CD4-positive, alpha-beta T cell (primary cell): ENCODE measurements at regions not wholly inside any gene's neighbourhood (a gene's known extent, or its start where the extent isn't known, plus 50 kb on each side); places are given as distances from the start of the nearest gene placed in this dataset.

ENCODE experiments used
- ATAC-seq: fragments of 200-7000 bp; cut with Tn5 transposase; one replicate; pipeline ENCODE4 v1.10.0; 2022; ENCODE audit warnings: mild to moderate bottlenecking; ENCODE audit not compliant: poor library complexity
- CTCF ChIA-PET: fragments of 350-600 bp; sonication (Branson Sonifier 250); formaldehyde crosslinking; loops from one replicate; lab custom pipeline; 2021; ENCODE audit warnings: antibody characterized with exemption, inconsistent platforms; lab: Charles Lee
- POLR2A ChIA-PET: fragments of 350-600 bp; sonication (Branson Sonifier 250); formaldehyde crosslinking; loops from one replicate; lab custom pipeline; 2021; ENCODE audit warnings: antibody characterized with exemption, inconsistent platforms; lab: Charles Lee
- DNase-seq, 14 experiments: peaks; one replicate each; pipeline ENCODE4 v3.0.0-alpha.2; 2013 to 2020; ENCODE audit warnings: mixed read lengths in 2 of 14
- H3K27ac ChIP-seq, 2 donors: one replicate each; pipeline versions ENCODE4 v1.5.1 to v1.7.0; 2013; ENCODE audit warnings: low read length in 2 of 2, low read depth in 1 of 2, mild to moderate bottlenecking in 1 of 2
- H3K27me3 ChIP-seq, 2 experiments: 1 replicate in 1 of 2; 2 replicates in 1 of 2; pipeline versions ENCODE4 v1.6.1 to v1.7.0; 2013; ENCODE audit warnings: low read length in 2 of 2, control low read depth in 1 of 2, mild to moderate bottlenecking in 1 of 2, moderate library complexity in 1 of 2; ENCODE audit not compliant: insufficient read depth in 2 of 2, control insufficient read depth in 1 of 2
- H3K36me3 ChIP-seq: one replicate; pipeline ENCODE4 v1.6.1; 2013; ENCODE audit warnings: low read length, control low read depth; ENCODE audit not compliant: insufficient read depth
- H3K4me1 ChIP-seq: one replicate; pipeline ENCODE4 v1.6.1; 2013; ENCODE audit warnings: low read length, control low read depth; ENCODE audit not compliant: insufficient read depth
- H3K4me3 ChIP-seq: one replicate; pipeline ENCODE4 v1.5.1; 2013; ENCODE audit warnings: mild to moderate bottlenecking, low read length, moderate library complexity
- H3K9me3 ChIP-seq, 2 experiments: 1 replicate in 1 of 2; 2 replicates in 1 of 2; pipeline versions ENCODE4 v1.6.1 to v1.7.0; 2013; ENCODE audit warnings: low read length in 2 of 2, mild to moderate bottlenecking in 2 of 2, control low read depth in 1 of 2, moderate library complexity in 1 of 2; ENCODE audit not compliant: control insufficient read depth in 1 of 2, insufficient read depth in 1 of 2
- H3K27ac Mint-ChIP-seq: one replicate; pipeline ENCODE4 v1.8.0; 2020; ENCODE audit warnings: mixed read lengths
- H3K27me3 Mint-ChIP-seq: one replicate; pipeline ENCODE4 v1.8.0; 2021; ENCODE audit warnings: mixed read lengths
- H3K36me3 Mint-ChIP-seq: one replicate; pipeline ENCODE4 v1.8.0; 2021; ENCODE audit warnings: low read depth, mixed read lengths
- H3K4me1 Mint-ChIP-seq: one replicate; pipeline ENCODE4 v1.8.0; 2021; ENCODE audit warnings: low read depth, mixed read lengths
- H3K4me3 Mint-ChIP-seq: one replicate; pipeline ENCODE4 v1.8.0; 2020; ENCODE audit warnings: mild to moderate bottlenecking, mixed read lengths
- H3K9me3 Mint-ChIP-seq: one replicate; pipeline ENCODE4 v1.8.0; 2020; ENCODE audit warnings: mixed read lengths
- intact Hi-C, 2 experiments: fragments of 100-400 bp; cut with DNase I in 1 of 2; cut with micrococcal nuclease in 1 of 2; formaldehyde crosslinking; loops; one replicate each; pipeline versions ENCODE4 v1.15.1 to v1.9.0; 2023 to 2025; cut with DNase I, micrococcal nuclease
- TF ChIP-seq, protein P1 (sequence below): fragments of 200-600 bp; IDR thresholded peaks from one replicate; pipeline ENCODE4 v1.8.0; 2022; ENCODE audit warnings: antibody characterized with exemption, mild to moderate bottlenecking

DNA sequence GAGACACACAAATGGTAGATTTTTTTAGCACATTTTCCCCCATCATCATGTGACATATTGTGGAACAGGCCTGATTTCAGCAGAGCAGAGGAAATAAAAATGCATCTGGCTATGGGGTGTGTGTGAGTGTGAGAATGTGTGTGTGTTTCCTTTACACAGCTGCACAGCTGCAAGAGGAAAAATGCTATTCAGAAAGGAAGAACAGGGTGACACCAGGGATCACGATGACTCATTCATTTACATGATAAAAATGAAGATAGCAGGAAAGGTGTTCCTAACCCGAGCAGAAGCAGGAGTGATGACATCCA lies 469.5 kb upstream of the TSHZ3 start:
- ATAC-seq, result no peak
- H3K4me1 Mint-ChIP-seq, result no peaks in the 10 kb centered on the region
- Histone ChIP-seq H3K36me3 (no peaks in the 10 kb centered on the region), H3K9me3 (no peaks in the 10 kb centered on the region), H3K27ac (no peak overlapping the region), H3K27me3 (no peaks in the 10 kb centered on the region), H3K4me3 (no peak overlapping the region), H3K4me1 (no peaks in the 10 kb centered on the region)
- no peak overlapping the region for H3K4me3 Mint-ChIP-seq
- no peak overlapping the region for H3K27ac Mint-ChIP-seq
- intact Hi-C loops, result no loop called here
- no peak for DNase-seq
- no peaks in the 10 kb centered on the region for H3K36me3 Mint-ChIP-seq
- ChIA-PET CTCF (no interaction called here), POLR2A (no interaction called here)
- no peaks in the 10 kb centered on the region for H3K9me3 Mint-ChIP-seq
- TF ChIP-seq, protein P1, sequence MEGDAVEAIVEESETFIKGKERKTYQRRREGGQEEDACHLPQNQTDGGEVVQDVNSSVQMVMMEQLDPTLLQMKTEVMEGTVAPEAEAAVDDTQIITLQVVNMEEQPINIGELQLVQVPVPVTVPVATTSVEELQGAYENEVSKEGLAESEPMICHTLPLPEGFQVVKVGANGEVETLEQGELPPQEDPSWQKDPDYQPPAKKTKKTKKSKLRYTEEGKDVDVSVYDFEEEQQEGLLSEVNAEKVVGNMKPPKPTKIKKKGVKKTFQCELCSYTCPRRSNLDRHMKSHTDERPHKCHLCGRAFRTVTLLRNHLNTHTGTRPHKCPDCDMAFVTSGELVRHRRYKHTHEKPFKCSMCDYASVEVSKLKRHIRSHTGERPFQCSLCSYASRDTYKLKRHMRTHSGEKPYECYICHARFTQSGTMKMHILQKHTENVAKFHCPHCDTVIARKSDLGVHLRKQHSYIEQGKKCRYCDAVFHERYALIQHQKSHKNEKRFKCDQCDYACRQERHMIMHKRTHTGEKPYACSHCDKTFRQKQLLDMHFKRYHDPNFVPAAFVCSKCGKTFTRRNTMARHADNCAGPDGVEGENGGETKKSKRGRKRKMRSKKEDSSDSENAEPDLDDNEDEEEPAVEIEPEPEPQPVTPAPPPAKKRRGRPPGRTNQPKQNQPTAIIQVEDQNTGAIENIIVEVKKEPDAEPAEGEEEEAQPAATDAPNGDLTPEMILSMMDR, result no peak
- no peaks in the 10 kb centered on the region for H3K27me3 Mint-ChIP-seq

DNA sequence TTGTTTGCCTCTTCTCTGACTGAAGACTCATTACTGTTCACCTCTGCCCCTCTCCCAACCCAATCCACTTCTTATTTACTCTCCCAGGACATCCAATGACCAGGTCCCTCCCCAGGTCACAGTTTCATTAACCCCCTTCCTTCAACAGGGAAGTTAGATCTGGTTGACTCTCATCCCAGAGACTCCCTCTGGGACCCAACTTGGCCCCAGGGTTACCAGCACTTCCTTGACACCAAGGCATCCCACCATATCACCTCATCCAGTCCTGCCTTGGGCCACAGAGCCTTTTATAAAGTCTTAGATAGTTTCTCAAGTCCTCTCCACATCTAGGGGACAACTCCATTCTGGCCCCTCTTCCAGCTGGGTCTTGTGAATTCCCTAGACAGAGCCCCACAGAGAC lies 470.6 kb upstream of the TSHZ3 start:
- H3K4me3 ChIP-seq, result no peak overlapping the region
- ATAC-seq, result no peak
- Mint-ChIP-seq H3K9me3 (no peaks in the 10 kb centered on the region), H3K4me1 (no peaks in the 10 kb centered on the region), H3K27ac (no peak overlapping the region), H3K4me3 (no peak overlapping the region), H3K36me3 (no peaks in the 10 kb centered on the region), H3K27me3 (no peaks in the 10 kb centered on the region)
- TF ChIP-seq, protein P1, result no peak
- DNase-seq, result no peak
- ChIA-PET POLR2A (no interaction called here), CTCF (no interaction called here)
- H3K36me3 ChIP-seq, result no peaks in the 10 kb centered on the region
- no peaks in the 10 kb centered on the region for H3K4me1 ChIP-seq
- no peak overlapping the region for H3K27ac ChIP-seq
- no peaks in the 10 kb centered on the region for H3K9me3 ChIP-seq
- intact Hi-C loops, result no loop called here
- H3K27me3 ChIP-seq, result no peaks in the 10 kb centered on the region

DNA sequence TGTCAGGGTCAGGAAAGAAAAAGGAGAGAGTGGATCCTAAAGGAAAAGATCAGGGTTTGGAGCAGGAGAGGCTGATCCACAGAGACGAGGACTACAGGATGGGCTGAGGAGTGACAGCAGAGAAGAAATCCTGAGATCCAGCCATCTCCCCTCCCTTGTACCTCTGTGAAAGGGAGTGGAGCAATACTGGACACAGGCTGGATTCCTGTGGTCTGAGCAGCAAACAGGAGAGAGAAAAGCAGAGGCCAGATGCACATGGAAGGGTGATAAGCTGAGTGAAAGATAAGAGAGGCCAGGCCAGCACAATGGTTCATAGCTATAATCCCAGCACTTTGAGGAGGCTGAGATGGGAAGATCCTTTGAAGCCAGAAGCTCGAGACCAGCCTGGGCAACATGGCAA lies 472.1 kb upstream of the TSHZ3 start:
- Mint-ChIP-seq H3K4me1 (no peaks in the 10 kb centered on the region), H3K36me3 (no peaks in the 10 kb centered on the region), H3K4me3 (no peak overlapping the region), H3K27ac (no peak overlapping the region), H3K27me3 (no peaks in the 10 kb centered on the region), H3K9me3 (no peaks in the 10 kb centered on the region)
- intact Hi-C loops, result no loop called here
- no peak overlapping the region for H3K4me3 ChIP-seq
- H3K27me3 ChIP-seq, result no peaks in the 10 kb centered on the region
- ATAC-seq (no peak), DNase-seq (no peak)
- POLR2A ChIA-PET, result no interaction called here
- CTCF ChIA-PET, result no interaction called here
- H3K9me3 ChIP-seq, result no peaks in the 10 kb centered on the region
- H3K27ac ChIP-seq, result no peak overlapping the region
- no peaks in the 10 kb centered on the region for H3K36me3 ChIP-seq
- H3K4me1 ChIP-seq, result no peaks in the 10 kb centered on the region
- TF ChIP-seq, protein P1, result no peak
